ENCODE measurements at regions not wholly inside any gene's neighbourhood (a gene's known extent, or its start where the extent isn't known, plus 50 kb on each side); places are given as distances from the start of the nearest gene placed in this dataset.

DNA sequence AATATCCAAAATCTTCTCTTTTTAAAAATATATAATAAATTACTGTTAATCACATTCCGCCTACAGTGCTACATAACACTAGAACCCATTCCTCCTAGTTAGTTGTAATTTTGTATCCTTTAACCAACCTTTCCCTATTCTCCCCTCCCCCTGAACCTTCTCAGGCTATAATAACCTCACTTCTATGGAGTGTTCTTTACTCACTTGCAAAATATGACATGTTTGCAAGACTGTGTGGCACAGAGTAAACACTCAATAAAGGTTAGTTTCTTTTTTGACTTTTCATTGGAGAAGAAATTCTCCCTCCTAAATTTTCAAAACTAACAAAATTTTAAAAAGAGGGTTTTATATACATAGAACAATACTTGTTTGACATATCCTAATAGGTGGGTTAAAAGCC lies 147.0 kb downstream of the FOXA2 start:
- TF ChIP-seq CTCF (IDR thresholded peaks at IDR 0.05; ENCODE audit: low read depth, low read length, poor library complexity, severe bottlenecking) (no peak), EZH2phosphoT487 (IDR thresholded peaks at IDR 0.05; ENCODE audit: borderline replicate concordance, low read length) (no peak)

All from DOHH2 (cell line).